Esophagus squamous epithelium (tissue), 5 donors: ENCODE measurements at regions not wholly inside any gene's neighbourhood (a gene's known extent, or its start where the extent isn't known, plus 50 kb on each side); places are given as distances from the start of the nearest gene placed in this dataset.

Experiments
- DNase-seq: peaks from one replicate; lab custom pipeline; 2025; lab: John Stamatoyannopoulos, UW
- H3K27ac ChIP-seq, 4 donors: fragments of 200-600 bp; sonication (generic); one replicate each; pipeline ENCODE4 v1.5.1; 2016 to 2019; ENCODE audit warnings: mild to moderate bottlenecking in 1 of 4
- H3K27me3 ChIP-seq, 4 donors: fragments of 200-600 bp; sonication (generic); 1 replicate in 3 of 4; 2 replicates in 1 of 4; pipeline versions ENCODE4 v1.5.1 to v1.6.0; 2017 to 2021; ENCODE audit warnings: antibody characterized with exemption in 1 of 4
- H3K36me3 ChIP-seq, 3 donors: fragments of 200-600 bp; sonication (generic); one replicate each; pipeline ENCODE4 v1.5.1; 2016 to 2019
- H3K4me1 ChIP-seq, 3 donors: fragments of 200-600 bp; sonication (generic); one replicate each; pipeline ENCODE4 v1.5.1; 2017 to 2019
- H3K4me3 ChIP-seq, 4 donors: fragments of 200-600 bp; sonication (generic); 1 replicate in 3 of 4; 2 replicates in 1 of 4; pipeline ENCODE4 v1.5.1; 2016 to 2019; ENCODE audit warnings: mild to moderate bottlenecking in 2 of 4, moderate library complexity in 1 of 4
- H3K9me3 ChIP-seq, 3 donors: fragments of 200-600 bp; sonication (generic); one replicate each; pipeline ENCODE4 v1.5.1; 2016 to 2019
- CTCF ChIP-seq, 6 experiments: fragments of 450-650 bp in 4 of 6; fragments of 200-600 bp in 2 of 6; sonication (generic) in 2 of 6; IDR thresholded peaks; one replicate each; pipeline ENCODE4 v1.5.1; 2016 to 2019; ENCODE audit warnings: antibody characterized with exemption in 6 of 6, mild to moderate bottlenecking in 4 of 6, moderate library complexity in 4 of 6
- POLR2A ChIP-seq, 4 donors: fragments of 450-650 bp; IDR thresholded peaks; one replicate each; pipeline ENCODE4 v1.6.1; 2017; ENCODE audit warnings: antibody characterized with exemption in 4 of 4, mild to moderate bottlenecking in 4 of 4, moderate library complexity in 3 of 4
- WGBS, 2 donors: methylation state at CpG; one replicate each; pipeline ENCODE4 v1.1.5; 2018; 5-methylcytosine and 5-hydroxymethylcytosine counted together
- intact Hi-C: fragments of 100-400 bp; cut with DNase I; formaldehyde crosslinking; loops from one replicate; pipeline ENCODE4 v1.15.0; 2022
- donor health status: DM: yes; HTN: yes; CAD: no.

- 20 to 38% methylated on average over 1 of the region's 1 CpG for WGBS, 2 donors
- Histone ChIP-seq H3K36me3 (no peaks in the 10 kb centered on the region), H3K9me3 (peaks cover 0 to 17% (median 9%) of the 10 kb centered on the region in 3 donors), H3K27me3 (peaks cover 0 to 23% (median 0%) of the 10 kb centered on the region in 4 donors), H3K27ac (no peak overlapping the region), H3K4me3 (no peak overlapping the region), H3K4me1 (no peaks in the 10 kb centered on the region)
- intact Hi-C loops = no loop called here
- TF ChIP-seq POLR2A (IDR thresholded peaks at IDR 0.05) (no peak), CTCF (IDR thresholded peaks at IDR 0.05) (no peak)
- DNase-seq = no peak
Measured at GRCh38 chr1:34320053-34320669, 143.5 kb downstream of the C1orf94 start.

- Histone ChIP-seq H3K9me3 (no peaks in the 10 kb centered on the region), H3K4me3 (no peak overlapping the region), H3K36me3 (no peaks in the 10 kb centered on the region), H3K27ac (no peak overlapping the region), H3K4me1 (no peaks in the 10 kb centered on the region), H3K27me3 (peaks cover 0 to 20% (median 0%) of the 10 kb centered on the region in 4 donors)
- 76 to 100% methylated on average over 2 of the region's 3 CpGs for WGBS, 2 donors
- intact Hi-C loops = no loop called here
- no peak for DNase-seq
- no peak for TF ChIP-seq POLR2A (IDR thresholded peaks at IDR 0.05)
- TF ChIP-seq CTCF (IDR thresholded peaks at IDR 0.05) = no peak
Measured at GRCh38 chr1:34322969-34323368, 146.3 kb downstream of the C1orf94 start.

- Histone ChIP-seq H3K36me3 (no peaks in the 10 kb centered on the region), H3K27ac (no peak overlapping the region), H3K9me3 (no peaks in the 10 kb centered on the region), H3K4me1 (peaks cover 0 to 5% (median 0%) of the 10 kb centered on the region in 3 donors), H3K4me3 (no peak overlapping the region), H3K27me3 (peaks cover 0 to 26% (median 0%) of the 10 kb centered on the region in 4 donors)
- no peak for DNase-seq
- intact Hi-C loops = no loop called here
- WGBS, 2 donors = 66 to 77% methylated on average over 10 of the region's 10 CpGs
- TF ChIP-seq POLR2A (IDR thresholded peaks at IDR 0.05) (no peak), CTCF (IDR thresholded peaks at IDR 0.05) (no peak)
Measured at GRCh38 chr1:34324879-34325440, 148.3 kb downstream of the C1orf94 start.

GRCh38 chr1:34328281-34328799, 151.6 kb downstream of the C1orf94 start:
- intact Hi-C loops = no loop called here
- H3K4me1 ChIP-seq = peaks cover 0 to 5% (median 0%) of the 10 kb centered on the region in 3 donors
- TF ChIP-seq CTCF (IDR thresholded peaks at IDR 0.05) (no peak), POLR2A (IDR thresholded peaks at IDR 0.05) (no peak)
- DNase-seq = no peak
- H3K27me3 ChIP-seq = peaks cover 0 to 20% (median 0%) of the 10 kb centered on the region in 4 donors
- H3K4me3 ChIP-seq = no peak overlapping the region
- no peak overlapping the region for H3K27ac ChIP-seq
- no peaks in the 10 kb centered on the region for H3K36me3 ChIP-seq
- WGBS, 2 donors = 29 to 39% methylated on average over 8 of the region's 8 CpGs
- no peaks in the 10 kb centered on the region for H3K9me3 ChIP-seq

- H3K9me3 ChIP-seq = no peaks in the 10 kb centered on the region
- intact Hi-C loops = no loop called here
- H3K4me1 ChIP-seq = peaks cover 0 to 5% (median 0%) of the 10 kb centered on the region in 3 donors
- TF ChIP-seq POLR2A (IDR thresholded peaks at IDR 0.05) = no peak
- TF ChIP-seq CTCF (IDR thresholded peaks at IDR 0.05) = no peak
- no peak for DNase-seq
- WGBS, 2 donors = 31 to 60% methylated on average over 2 to 3 of the region's 3 CpGs
- peaks cover 0 to 22% (median 0%) of the 10 kb centered on the region in 4 donors for H3K27me3 ChIP-seq
- H3K36me3 ChIP-seq = no peaks in the 10 kb centered on the region
- no peak overlapping the region for H3K4me3 ChIP-seq
- no peak overlapping the region for H3K27ac ChIP-seq
Measured at GRCh38 chr1:34330061-34330460, 153.4 kb downstream of the C1orf94 start.
